ENCODE measurements at regions not wholly inside any gene's neighbourhood (a gene's known extent, or its start where the extent isn't known, plus 50 kb on each side); places are given as distances from the start of the nearest gene placed in this dataset.

GRCh38 chr2:71796174-71796593 lies 342.8 kb downstream of the DYSF start:
- no peak for TF ChIP-seq POLR2AphosphoS5 (IDR thresholded peaks at IDR 0.05; ENCODE audit: low read depth, low read length)
- TF ChIP-seq REST (IDR thresholded peaks at IDR 0.05; ENCODE audit: insufficient read depth in 1 of 2, low read depth in 2 of 2, low read length in 2 of 2) = no peak
- TF ChIP-seq FOXP2 (optimal IDR thresholded peaks at IDR 0.05; ENCODE audit: borderline replicate concordance, extremely low read depth, extremely low read length, insufficient read depth) = no peak
- no peak for TF ChIP-seq TAF1 (IDR thresholded peaks at IDR 0.05; ENCODE audit: borderline replicate concordance, insufficient read depth, low read length)
- no peak for TF ChIP-seq SIN3A (IDR thresholded peaks at IDR 0.05; ENCODE audit: borderline replicate concordance, insufficient read depth, low read length)

- TF ChIP-seq REST (IDR thresholded peaks at IDR 0.05; ENCODE audit: insufficient read depth in 1 of 2, low read depth in 2 of 2, low read length in 2 of 2) (no peak), POLR2AphosphoS5 (IDR thresholded peaks at IDR 0.05; ENCODE audit: low read depth, low read length) (no peak), FOXP2 (optimal IDR thresholded peaks at IDR 0.05; ENCODE audit: borderline replicate concordance, extremely low read depth, extremely low read length, insufficient read depth) (no peak), SIN3A (IDR thresholded peaks at IDR 0.05; ENCODE audit: borderline replicate concordance, insufficient read depth, low read length) (no peak), TAF1 (IDR thresholded peaks at IDR 0.05; ENCODE audit: borderline replicate concordance, insufficient read depth, low read length) (no peak)
Measured at GRCh38 chr2:71795486-71795885, 342.1 kb downstream of the DYSF start.

GRCh38 chr2:71794611-71795010 lies 341.2 kb downstream of the DYSF start:
- TF ChIP-seq SIN3A (IDR thresholded peaks at IDR 0.05; ENCODE audit: borderline replicate concordance, insufficient read depth, low read length) (no peak), FOXP2 (optimal IDR thresholded peaks at IDR 0.05; ENCODE audit: borderline replicate concordance, extremely low read depth, extremely low read length, insufficient read depth) (no peak), TAF1 (IDR thresholded peaks at IDR 0.05; ENCODE audit: borderline replicate concordance, insufficient read depth, low read length) (no peak), POLR2AphosphoS5 (IDR thresholded peaks at IDR 0.05; ENCODE audit: low read depth, low read length) (no peak), REST (IDR thresholded peaks at IDR 0.05; ENCODE audit: insufficient read depth in 1 of 2, low read depth in 2 of 2, low read length in 2 of 2) (no peak)

GRCh38 chr2:71793926-71794325 lies 340.6 kb downstream of the DYSF start:
- TF ChIP-seq SIN3A (IDR thresholded peaks at IDR 0.05; ENCODE audit: borderline replicate concordance, insufficient read depth, low read length) (no peak), FOXP2 (optimal IDR thresholded peaks at IDR 0.05; ENCODE audit: borderline replicate concordance, extremely low read depth, extremely low read length, insufficient read depth) (no peak), TAF1 (IDR thresholded peaks at IDR 0.05; ENCODE audit: borderline replicate concordance, insufficient read depth, low read length) (no peak), POLR2AphosphoS5 (IDR thresholded peaks at IDR 0.05; ENCODE audit: low read depth, low read length) (no peak), REST (IDR thresholded peaks at IDR 0.05; ENCODE audit: insufficient read depth in 1 of 2, low read depth in 2 of 2, low read length in 2 of 2) (no peak)
